HG03095 (cell line): ENCODE measurements at regions not wholly inside any gene's neighbourhood (a gene's known extent, or its start where the extent isn't known, plus 50 kb on each side); places are given as distances from the start of the nearest gene placed in this dataset.
A peak's percentile ranks its signal among the peaks of the same experiment; 100 is the strongest.

Experiments
- ATAC-seq: cut with Tn5 transposase; IDR thresholded peaks from one replicate; pipeline ENCODE4 v1.9.1; 2021; ENCODE audit warnings: moderate library complexity; ENCODE audit not compliant: unreplicated experiment

GRCh38 chr13:44211286-44211685 is 162.3 kb upstream of the SERP2 start:
- ATAC-seq = no peak

GRCh38 chr13:44211704-44212346 is 161.8 kb upstream of the SERP2 start:
- ATAC-seq = no peak

GRCh38 chr13:44212633-44213396 is 160.8 kb upstream of the SERP2 start:
- ATAC-seq = no peak

- no peak for ATAC-seq
Observed at GRCh38 chr13:44218501-44219240, 155.0 kb upstream of the SERP2 start.

- ATAC-seq = no peak
Observed at GRCh38 chr13:44219577-44220548, 153.8 kb upstream of the SERP2 start.

GRCh38 chr13:44220948-44221347 is 152.7 kb upstream of the SERP2 start:
- no peak for ATAC-seq

- no peak for ATAC-seq
Observed at GRCh38 chr13:44221657-44222056, 152.0 kb upstream of the SERP2 start.

GRCh38 chr13:44223770-44224444 is 149.7 kb upstream of the SERP2 start:
- no peak for ATAC-seq

GRCh38 chr13:44224450-44225149 is 149.0 kb upstream of the SERP2 start:
- ATAC-seq = no peak

GRCh38 chr13:44229371-44230030 is 144.1 kb upstream of the SERP2 start:
- ATAC-seq = no peak

GRCh38 chr13:44230071-44230470 is 143.6 kb upstream of the SERP2 start:
- no peak for ATAC-seq

- no peak for ATAC-seq
Observed at GRCh38 chr13:44230736-44231135, 142.9 kb upstream of the SERP2 start.

- no peak for ATAC-seq
Observed at GRCh38 chr13:44231786-44232516, 141.7 kb upstream of the SERP2 start.

- no peak for ATAC-seq
Observed at GRCh38 chr13:44232774-44233173, 140.8 kb upstream of the SERP2 start.

- ATAC-seq = no peak
Observed at GRCh38 chr13:44234566-44234965, 139.1 kb upstream of the SERP2 start.

- ATAC-seq = no peak
Observed at GRCh38 chr13:44236370-44236769, 137.3 kb upstream of the SERP2 start.

GRCh38 chr13:44236801-44237207 is 136.8 kb upstream of the SERP2 start:
- ATAC-seq = no peak

GRCh38 chr13:44237276-44237767 is 136.3 kb upstream of the SERP2 start:
- ATAC-seq = peak; percentile 73
